HG03175 (cell line): ENCODE measurements at regions not wholly inside any gene's neighbourhood (a gene's known extent, or its start where the extent isn't known, plus 50 kb on each side); places are given as distances from the start of the nearest gene placed in this dataset.
A peak's percentile ranks its signal among the peaks of the same experiment; 100 is the strongest.
"Not testable (repeated sequence)": the region's sequence is repeated elsewhere in the genome, so short reads cannot be mapped to it uniquely, and the experiment has no call there.

ENCODE experiments used
- ATAC-seq: cut with Tn5 transposase; IDR thresholded peaks from one replicate; pipeline ENCODE4 v1.9.1; 2021; ENCODE audit warnings: mild to moderate bottlenecking, moderate library complexity; ENCODE audit not compliant: unreplicated experiment

GRCh38 chr14:53247596-53248370 is 94.7 kb upstream of the DDHD1 start:
- ATAC-seq: no peak

DNA sequence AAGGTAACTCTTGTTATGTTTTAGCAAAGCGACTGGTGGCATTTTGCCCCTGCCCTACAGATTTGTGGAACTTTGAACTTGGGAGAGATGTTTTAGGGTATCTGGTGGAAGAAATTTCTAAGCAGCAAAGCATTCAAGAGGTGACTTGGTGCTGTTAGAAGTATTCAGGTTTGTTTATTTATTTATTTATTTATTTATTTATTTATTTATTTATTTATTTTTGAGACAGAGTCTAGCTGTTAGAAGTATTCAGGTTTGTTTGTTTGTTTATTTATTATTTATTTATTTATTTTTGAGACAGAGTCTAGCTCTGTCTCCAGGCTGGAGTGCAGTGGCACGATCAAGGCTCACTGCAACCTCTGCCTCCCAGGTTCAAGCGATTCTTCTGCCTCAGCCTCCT is 89.8 kb upstream of the DDHD1 start:
- ATAC-seq: not testable (repeated sequence)

- no peak for ATAC-seq
These were observed 84.4 kb upstream of the DDHD1 start for GRCh38 chr14:53237488-53237887.

- ATAC-seq: no peak
These were observed 83.6 kb upstream of the DDHD1 start for GRCh38 chr14:53236708-53237107.

DNA sequence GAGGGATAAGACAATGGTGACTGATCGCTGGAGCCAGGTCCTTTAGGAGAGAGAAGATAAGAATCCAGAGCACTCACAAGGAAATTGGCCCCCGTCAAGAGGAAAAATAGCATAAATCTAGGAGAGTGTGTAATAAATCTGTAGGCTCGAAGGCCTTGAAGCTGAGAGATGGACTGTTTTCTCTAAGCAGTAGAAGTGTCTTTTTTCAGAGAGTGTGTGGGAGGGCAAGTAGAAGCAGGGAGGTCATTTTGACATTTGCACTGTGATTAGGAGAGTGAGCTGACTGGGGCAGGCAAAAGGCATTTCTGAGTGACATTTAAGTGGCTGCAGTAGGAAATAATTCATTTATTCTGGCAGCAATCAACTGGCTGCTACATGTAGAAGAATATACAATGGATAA is 78.0 kb upstream of the DDHD1 start:
- no peak for ATAC-seq

DNA sequence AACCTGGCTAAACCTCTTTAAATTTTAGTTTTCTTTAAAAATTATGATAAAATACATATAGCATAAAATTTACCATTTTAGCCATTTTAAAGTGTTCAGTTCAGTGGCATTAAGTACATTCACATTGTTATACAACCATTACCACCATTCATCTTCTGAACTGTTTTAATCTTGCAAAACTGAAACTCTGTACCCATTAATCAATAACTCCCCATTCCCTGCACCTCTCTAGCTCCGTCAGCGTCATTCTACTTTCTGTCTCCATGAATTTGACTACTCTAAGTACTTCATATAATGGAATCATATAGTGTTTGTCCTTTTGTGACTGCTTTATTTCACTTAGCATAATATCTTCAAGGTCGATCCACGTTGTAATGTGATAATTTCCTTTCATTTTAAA is 75.8 kb upstream of the DDHD1 start:
- no peak for ATAC-seq

GRCh38 chr14:53227154-53227718 is 74.1 kb upstream of the DDHD1 start:
- no peak for ATAC-seq

GRCh38 chr14:53226553-53226952 is 73.4 kb upstream of the DDHD1 start:
- no peak for ATAC-seq

DNA sequence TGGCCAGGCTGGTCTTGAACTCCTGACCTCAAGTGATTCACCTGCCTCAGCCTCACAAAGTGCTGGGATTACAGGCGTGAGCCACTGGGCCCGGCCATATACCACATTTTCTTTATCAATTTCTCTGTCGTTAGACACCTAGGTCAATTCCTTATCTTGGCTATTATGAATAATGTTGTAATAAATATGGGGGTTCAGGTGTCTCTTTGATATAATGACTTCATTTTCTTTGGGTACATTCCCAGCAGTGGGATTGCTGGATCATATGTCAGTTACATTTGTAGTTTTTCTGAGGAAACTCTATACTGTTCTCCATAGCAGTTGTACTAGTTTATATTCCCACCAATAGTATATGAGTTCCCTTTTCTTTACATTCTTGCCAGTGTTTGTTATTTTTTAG is 67.8 kb upstream of the DDHD1 start:
- no peak for ATAC-seq

DNA sequence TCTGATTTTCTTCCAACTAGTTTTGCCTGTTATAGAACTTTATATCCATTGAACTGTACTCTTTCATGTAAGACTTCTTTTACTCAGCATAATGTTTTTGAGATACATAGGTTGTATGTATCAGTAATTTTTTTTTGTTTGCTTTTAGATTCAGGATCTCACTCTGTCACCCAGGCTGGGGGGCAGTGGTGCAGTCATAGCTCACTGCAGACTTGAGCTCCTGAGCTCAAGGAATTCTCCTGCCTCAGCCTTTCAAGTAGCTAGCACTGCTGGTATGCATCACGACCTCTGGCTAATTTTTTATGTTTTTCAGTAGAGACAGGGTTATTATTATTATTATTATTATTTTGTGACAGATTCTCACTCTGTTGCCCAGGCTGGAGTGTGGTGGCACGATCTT is 65.0 kb upstream of the DDHD1 start:
- no peak for ATAC-seq

- ATAC-seq: peak; percentile 99
These were observed 64.3 kb upstream of the DDHD1 start for GRCh38 chr14:53217316-53217994.

- ATAC-seq: not testable (repeated sequence)
These were observed 63.8 kb upstream of the DDHD1 start for GRCh38 chr14:53216955-53217315.

DNA sequence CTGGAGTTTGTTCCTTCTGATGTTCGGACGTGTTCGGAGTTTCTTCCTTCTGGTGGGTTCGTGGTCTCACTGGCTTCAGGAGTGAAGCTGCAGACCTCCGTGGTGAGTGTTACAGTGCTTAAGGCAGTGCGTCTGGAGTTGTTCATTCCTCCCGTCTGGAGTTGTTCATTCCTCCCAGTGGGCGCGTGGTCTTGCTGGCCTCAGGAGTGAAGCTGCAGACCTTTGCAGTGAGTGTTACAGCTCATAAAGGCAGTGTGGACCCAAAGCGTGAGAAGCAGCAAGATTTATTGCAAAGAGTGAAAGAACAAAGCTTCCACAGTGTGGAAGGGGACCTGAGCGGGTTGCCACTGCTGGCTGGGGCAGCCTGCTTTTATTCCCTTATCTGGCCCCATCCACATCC is 63.4 kb upstream of the DDHD1 start:
- ATAC-seq: not testable (repeated sequence)

DNA sequence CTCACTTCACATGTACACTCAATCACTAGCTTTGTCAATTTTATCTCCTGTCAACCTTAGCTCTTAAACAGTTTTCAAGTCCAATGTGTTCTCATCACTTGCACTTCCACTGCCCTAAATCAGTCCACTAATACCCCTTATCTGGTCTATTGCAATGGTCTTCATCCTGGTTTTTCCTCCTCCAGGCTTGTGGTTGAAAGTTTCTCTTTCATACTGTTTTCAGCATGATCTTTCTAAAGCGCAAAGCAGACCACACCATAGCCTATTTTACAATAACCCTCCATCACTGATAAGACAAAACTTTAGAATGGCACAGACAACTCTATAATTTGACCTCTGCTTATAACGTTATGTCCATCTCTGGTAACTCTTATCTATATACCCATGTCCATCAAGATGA is 62.0 kb upstream of the DDHD1 start:
- ATAC-seq: no peak

DNA sequence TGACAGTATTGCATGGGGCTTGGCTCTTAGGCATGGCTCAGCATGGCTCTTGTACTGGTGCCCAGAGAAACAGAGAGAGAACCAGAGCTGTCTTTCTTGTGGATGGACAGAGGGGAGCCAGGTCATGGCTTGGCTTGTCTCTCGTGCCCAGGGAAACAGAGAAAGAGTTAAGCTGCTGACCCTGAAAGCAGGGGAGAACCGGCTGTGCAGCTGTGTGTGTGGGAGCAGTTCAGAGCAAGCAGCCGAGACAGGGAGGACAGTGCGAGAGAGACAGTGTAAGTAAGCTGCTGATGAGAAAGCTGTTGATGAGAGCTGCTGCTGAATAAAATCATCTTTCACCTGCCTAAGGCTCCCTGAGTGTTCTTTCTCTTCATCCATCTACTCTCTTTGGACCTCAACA is 61.3 kb upstream of the DDHD1 start:
- no peak for ATAC-seq

DNA sequence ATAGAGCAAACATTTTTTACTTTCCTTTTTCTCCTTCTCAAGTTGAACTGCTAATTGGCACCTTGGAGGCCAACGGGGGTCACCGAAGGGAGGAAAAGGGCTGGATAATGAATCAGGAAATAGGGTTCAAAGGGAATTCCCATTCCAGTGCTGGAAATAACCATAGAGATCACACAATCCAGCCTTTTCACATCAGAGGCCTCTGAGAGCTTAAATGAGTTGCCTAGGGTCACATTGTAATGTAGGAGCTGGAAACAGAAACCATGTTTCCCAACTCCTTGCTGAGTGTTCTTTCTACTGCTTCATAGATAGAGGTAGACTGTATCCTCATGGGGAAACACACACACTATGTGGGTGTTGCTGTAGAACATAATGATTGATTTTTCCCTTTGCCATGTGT is 60.6 kb upstream of the DDHD1 start:
- no peak for ATAC-seq

DNA sequence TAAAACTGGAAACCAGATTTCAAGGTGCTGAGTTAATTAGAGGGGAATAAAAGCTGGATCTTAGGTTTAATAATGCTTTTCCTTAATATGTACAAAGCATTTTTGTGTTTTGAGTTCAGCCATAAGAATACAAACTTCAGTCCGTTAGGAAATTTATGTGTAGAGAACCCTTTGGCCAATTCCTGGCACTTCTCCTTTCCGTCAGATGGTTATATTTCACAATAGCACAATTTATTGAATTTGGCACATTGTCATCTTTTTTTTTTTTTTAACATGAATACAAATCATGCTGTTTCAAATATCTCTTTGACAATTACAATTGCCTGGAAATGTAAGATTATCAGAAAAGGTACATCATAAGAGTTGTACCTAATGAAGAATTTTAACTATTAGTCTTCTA is 56.2 kb upstream of the DDHD1 start:
- no peak for ATAC-seq
